PC-3 (cell line): ENCODE measurements at regions not wholly inside any gene's neighbourhood (a gene's known extent, or its start where the extent isn't known, plus 50 kb on each side); places are given as distances from the start of the nearest gene placed in this dataset.

Experiments used
- ATAC-seq: fragments of 200-7000 bp; cut with Tn5 transposase; 2 replicates; pipeline ENCODE4 v1.9.1; 2020; ENCODE audit warnings: mild to moderate bottlenecking, moderate library complexity
- BruUV-seq: library from RNA; stranded (reverse); fragments of 400-500 nt; replicated peaks from 2 replicates; lab custom pipeline; 2021; lab: Mats Ljungman, UMichigan
- CTCF ChIA-PET: fragments of 300-600 bp; sonication (Branson Sonifier 250); formaldehyde crosslinking; loops from one replicate; lab custom pipeline; 2022; ENCODE audit warnings: antibody characterized with exemption; lab: Charles Lee
- POLR2A ChIA-PET: fragments of 300-600 bp; sonication (Branson Sonifier 250); formaldehyde crosslinking; loops from one replicate; lab custom pipeline; 2022; ENCODE audit warnings: antibody characterized with exemption; ENCODE audit not compliant: unreplicated experiment; lab: Charles Lee
- DNase-seq: peaks from one replicate; pipeline ENCODE4 v3.0.0-alpha.2; 2015
- H2AFZ ChIP-seq: fragments of 300-600 bp; sonication (generic); 2 replicates; pipeline ENCODE4 v1.6.0; 2016; ENCODE audit warnings: antibody characterized with exemption, low read length
- H3F3A ChIP-seq: fragments of 300-600 bp; sonication (generic); one replicate; pipeline ENCODE4 v1.6.0; 2017; ENCODE audit warnings: antibody characterized with exemption, low read length, control low read depth, mild to moderate bottlenecking; ENCODE audit not compliant: unreplicated experiment
- H3K27ac ChIP-seq: fragments of 300-600 bp; sonication (generic); 2 replicates; pipeline ENCODE4 v1.5.1; 2016; ENCODE audit warnings: mild to moderate bottlenecking, low read length
- H3K27me3 ChIP-seq: fragments of 300-600 bp; sonication (generic); 2 replicates; pipeline ENCODE4 v1.6.1; 2016; ENCODE audit warnings: low read length, mixed read lengths
- H3K36me3 ChIP-seq: fragments of 300-600 bp; sonication (generic); 2 replicates; pipeline ENCODE4 v1.6.1; 2016; ENCODE audit warnings: low read depth, mixed run types, low read length, mixed read lengths
- H3K4me1 ChIP-seq: fragments of 300-600 bp; sonication (generic); 2 replicates; pipeline ENCODE4 v1.5.1; 2016; ENCODE audit warnings: low read length; ENCODE audit not compliant: insufficient read depth
- H3K4me2 ChIP-seq: fragments of 300-600 bp; sonication (generic); 2 replicates; pipeline ENCODE4 v1.6.0; 2016; ENCODE audit warnings: low read length
- H3K4me3 ChIP-seq: fragments of 300-600 bp; sonication (generic); 2 replicates; pipeline ENCODE4 v1.5.1; 2016; ENCODE audit warnings: mild to moderate bottlenecking, low read length, mixed read lengths
- H3K79me2 ChIP-seq: fragments of 300-600 bp; sonication (generic); 2 replicates; pipeline ENCODE4 v1.6.1; 2017; ENCODE audit warnings: low read length, mixed read lengths
- H3K9ac ChIP-seq: fragments of 300-600 bp; sonication (generic); 2 replicates; pipeline ENCODE4 v1.6.0; 2016; ENCODE audit warnings: mild to moderate bottlenecking, low read length
- H3K9me2 ChIP-seq: fragments of 300-600 bp; sonication (generic); replicated peaks from 2 replicates; pipeline ENCODE4 v1.6.1; 2016; ENCODE audit warnings: mixed run types, low read length, mixed read lengths
- H3K9me3 ChIP-seq: fragments of 300-600 bp; sonication (generic); 2 replicates; pipeline ENCODE4 v1.6.1; 2016; ENCODE audit warnings: low read length, mixed read lengths
- H4K20me1 ChIP-seq: fragments of 300-600 bp; sonication (generic); 2 replicates; pipeline ENCODE4 v1.6.1; 2016; ENCODE audit warnings: low read length, mixed read lengths
- CTCF ChIP-seq: fragments of 300-600 bp; sonication (generic); conservative IDR thresholded peaks from 2 replicates; pipeline ENCODE4 v1.5.1; 2017; ENCODE audit warnings: antibody characterized with exemption, low read depth, mild to moderate bottlenecking, low read length
- EZH2 ChIP-seq: fragments of 300-600 bp; sonication (generic); IDR thresholded peaks from one replicate; pipeline ENCODE4 v1.6.1; 2017; ENCODE audit warnings: antibody characterized with exemption, mild to moderate bottlenecking, low read length; ENCODE audit not compliant: unreplicated experiment
- EZH2phosphoT487 ChIP-seq: fragments of 300-600 bp; sonication (generic); IDR thresholded peaks from 2 replicates; pipeline ENCODE4 v1.6.1; 2018; ENCODE audit warnings: mild to moderate bottlenecking, antibody characterized with exemption, low read length, borderline replicate concordance
- intact Hi-C: fragments of 100-400 bp; cut with micrococcal nuclease; formaldehyde crosslinking; loops from 2 replicates; pipeline ENCODE4 v1.9.0; 2023

- Histone ChIP-seq H3K79me2 (no peaks in the 10 kb centered on the region), H3K9ac (no peak overlapping the region), H3K36me3 (no peaks in the 10 kb centered on the region), H3K4me2 (no peak overlapping the region), H3K9me2 (no peaks in the 10 kb centered on the region), H2AFZ (no peak overlapping the region), H3K27me3 (no peaks in the 10 kb centered on the region), H3K4me1 (peaks cover 36% of the 10 kb centered on the region), H3K27ac (no peak overlapping the region), H4K20me1 (no peaks in the 10 kb centered on the region), H3K9me3 (no peaks in the 10 kb centered on the region), H3K4me3 (no peak overlapping the region), H3F3A (no peaks in the 10 kb centered on the region)
- BruUV-seq = no TSS peak
- TF ChIP-seq CTCF (no peak), EZH2 (no peak), EZH2phosphoT487 (no peak)
- POLR2A ChIA-PET = no interaction called here
- DNase-seq (no peak), ATAC-seq (no peak)
- intact Hi-C loops = loop anchor here (5.0 kb wide), 1 partner anchor 143 kb away; no protein-coding TSS in a partner anchor
- CTCF ChIA-PET = no interaction called here
These were observed 435.0 kb upstream of the C2CD4B start for GRCh38 chr15:62599791-62600777.

GRCh38 chr15:62601777-62602545 is 436.9 kb upstream of the C2CD4B start:
- no peaks in the 10 kb centered on the region for H3K9me3 ChIP-seq
- CTCF ChIA-PET = no interaction called here
- no peaks in the 10 kb centered on the region for H3K79me2 ChIP-seq
- TSS peak; percentile 69 for BruUV-seq
- H3K9ac ChIP-seq = no peak overlapping the region
- H3K9me2 ChIP-seq = no peaks in the 10 kb centered on the region
- H2AFZ ChIP-seq = no peak overlapping the region
- no peaks in the 10 kb centered on the region for H3K27me3 ChIP-seq
- peaks cover 48% of the 10 kb centered on the region for H3K4me1 ChIP-seq
- peak overlapping the region; percentile 62 for H3K4me2 ChIP-seq
- no peaks in the 10 kb centered on the region for H3F3A ChIP-seq
- POLR2A ChIA-PET = no interaction called here
- no peak for TF ChIP-seq EZH2phosphoT487
- TF ChIP-seq CTCF = peak; percentile 25; the same call in 1 of the 2 replicates
- H4K20me1 ChIP-seq = no peaks in the 10 kb centered on the region
- H3K27ac ChIP-seq = no peak overlapping the region
- H3K36me3 ChIP-seq = no peaks in the 10 kb centered on the region
- DNase-seq (peak; percentile 69), ATAC-seq (peak; percentile 21)
- intact Hi-C loops = loop anchor here (5.0 kb wide), 1 partner anchor 145 kb away; no protein-coding TSS in a partner anchor
- no peak overlapping the region for H3K4me3 ChIP-seq
